ENCODE measurements at regions not wholly inside any gene's neighbourhood (a gene's known extent, or its start where the extent isn't known, plus 50 kb on each side); places are given as distances from the start of the nearest gene placed in this dataset.
A peak's percentile ranks its signal among the peaks of the same experiment; 100 is the strongest.

- no peak overlapping the region for H3K4me3 ChIP-seq (replicated peaks in 1 of 4; ENCODE audit: control extremely low read depth in 1 of 4, insufficient read depth in 1 of 4, low read depth in 3 of 4, low read length in 4 of 4)
- H3K36me3 ChIP-seq (ENCODE audit: control insufficient read depth, insufficient read depth, low read length): no peaks in the 10 kb centered on the region
- H4K20me1 ChIP-seq (ENCODE audit: control insufficient read depth, extremely low read depth, insufficient read depth, low read length): no peaks in the 10 kb centered on the region
- H3K9me3 ChIP-seq (ENCODE audit: control insufficient read depth, insufficient read depth, low read depth, low read length): no peaks in the 10 kb centered on the region
- TF ChIP-seq EZH2 (IDR thresholded peaks at IDR 0.05; ENCODE audit: low read length, missing control alignments): no peak
- H3K27ac ChIP-seq (ENCODE audit: insufficient read depth, low read length): no peak overlapping the region
- H3K9ac ChIP-seq (ENCODE audit: insufficient read depth, low read length): no peak overlapping the region
- DNase-seq (ENCODE audit: low read depth in 2 of 2): peak; percentile 25 to 79
- H2AFZ ChIP-seq (ENCODE audit: low read length): no peak overlapping the region
- no peaks in the 10 kb centered on the region for H3K4me1 ChIP-seq (ENCODE audit: control insufficient read depth, extremely low read depth, insufficient read depth, low read length)
- no peaks in the 10 kb centered on the region for H3K79me2 ChIP-seq (ENCODE audit: control insufficient read depth, insufficient read depth, low read length)
- no peak overlapping the region for H3K4me2 ChIP-seq (ENCODE audit: extremely low read depth, insufficient read depth, low read length)
- no peaks in the 10 kb centered on the region for H3K27me3 ChIP-seq (ENCODE audit: control insufficient read depth, insufficient read depth, low read length)
Measured at GRCh38 chr11:23555085-23555484, 694.8 kb upstream of the CCDC179 start.

- H3K9me3 ChIP-seq (ENCODE audit: control insufficient read depth, insufficient read depth, low read depth, low read length): no peaks in the 10 kb centered on the region
- H3K36me3 ChIP-seq (ENCODE audit: control insufficient read depth, insufficient read depth, low read length): no peaks in the 10 kb centered on the region
- H3K79me2 ChIP-seq (ENCODE audit: control insufficient read depth, insufficient read depth, low read length): no peaks in the 10 kb centered on the region
- no peak overlapping the region for H3K4me2 ChIP-seq (ENCODE audit: extremely low read depth, insufficient read depth, low read length)
- H3K27me3 ChIP-seq (ENCODE audit: control insufficient read depth, insufficient read depth, low read length): no peaks in the 10 kb centered on the region
- no peak overlapping the region for H2AFZ ChIP-seq (ENCODE audit: low read length)
- H3K4me3 ChIP-seq (replicated peaks in 1 of 4; ENCODE audit: control extremely low read depth in 1 of 4, insufficient read depth in 1 of 4, low read depth in 3 of 4, low read length in 4 of 4): no peak overlapping the region
- no peaks in the 10 kb centered on the region for H4K20me1 ChIP-seq (ENCODE audit: control insufficient read depth, extremely low read depth, insufficient read depth, low read length)
- DNase-seq (ENCODE audit: low read depth in 2 of 2): no peak
- no peaks in the 10 kb centered on the region for H3K4me1 ChIP-seq (ENCODE audit: control insufficient read depth, extremely low read depth, insufficient read depth, low read length)
- TF ChIP-seq EZH2 (IDR thresholded peaks at IDR 0.05; ENCODE audit: low read length, missing control alignments): no peak
- TF ChIP-seq, protein P1, sequence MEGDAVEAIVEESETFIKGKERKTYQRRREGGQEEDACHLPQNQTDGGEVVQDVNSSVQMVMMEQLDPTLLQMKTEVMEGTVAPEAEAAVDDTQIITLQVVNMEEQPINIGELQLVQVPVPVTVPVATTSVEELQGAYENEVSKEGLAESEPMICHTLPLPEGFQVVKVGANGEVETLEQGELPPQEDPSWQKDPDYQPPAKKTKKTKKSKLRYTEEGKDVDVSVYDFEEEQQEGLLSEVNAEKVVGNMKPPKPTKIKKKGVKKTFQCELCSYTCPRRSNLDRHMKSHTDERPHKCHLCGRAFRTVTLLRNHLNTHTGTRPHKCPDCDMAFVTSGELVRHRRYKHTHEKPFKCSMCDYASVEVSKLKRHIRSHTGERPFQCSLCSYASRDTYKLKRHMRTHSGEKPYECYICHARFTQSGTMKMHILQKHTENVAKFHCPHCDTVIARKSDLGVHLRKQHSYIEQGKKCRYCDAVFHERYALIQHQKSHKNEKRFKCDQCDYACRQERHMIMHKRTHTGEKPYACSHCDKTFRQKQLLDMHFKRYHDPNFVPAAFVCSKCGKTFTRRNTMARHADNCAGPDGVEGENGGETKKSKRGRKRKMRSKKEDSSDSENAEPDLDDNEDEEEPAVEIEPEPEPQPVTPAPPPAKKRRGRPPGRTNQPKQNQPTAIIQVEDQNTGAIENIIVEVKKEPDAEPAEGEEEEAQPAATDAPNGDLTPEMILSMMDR (conservative IDR thresholded peaks at IDR 0.05 in 1 of 2, IDR thresholded peaks at IDR 0.05 in 1 of 2; ENCODE audit: low read depth in 1 of 2, low read length in 2 of 2): no peak
- H3K9ac ChIP-seq (ENCODE audit: insufficient read depth, low read length): no peak overlapping the region
- H3K27ac ChIP-seq (ENCODE audit: insufficient read depth, low read length): no peak overlapping the region
Measured at GRCh38 chr11:23556163-23556750, 696.0 kb upstream of the CCDC179 start.

DNA sequence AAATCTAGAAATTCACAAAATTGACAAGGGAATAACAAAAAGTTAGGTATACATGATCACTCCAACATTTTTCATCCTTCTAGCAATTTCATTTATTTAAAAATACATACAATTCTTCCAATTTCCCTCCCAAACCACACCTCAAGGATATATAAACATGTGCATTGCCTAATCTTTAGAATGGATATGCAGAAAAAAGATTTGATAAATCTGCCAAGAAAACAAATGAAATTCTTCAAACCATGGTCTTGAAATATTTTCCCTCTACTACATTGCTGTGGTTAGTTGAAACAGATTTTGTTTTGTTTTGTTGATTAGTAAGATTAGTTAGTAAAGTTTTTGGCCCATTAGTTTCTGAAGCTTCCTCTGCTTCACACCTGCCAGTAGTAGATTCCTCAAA, 703.3 kb upstream of the CCDC179 start:
- no peak for TF ChIP-seq EZH2 (IDR thresholded peaks at IDR 0.05; ENCODE audit: low read length, missing control alignments)
- TF ChIP-seq, protein P1 (conservative IDR thresholded peaks at IDR 0.05 in 1 of 2, IDR thresholded peaks at IDR 0.05 in 1 of 2; ENCODE audit: low read depth in 1 of 2, low read length in 2 of 2): no peak
- Histone ChIP-seq H3K27me3 (ENCODE audit: control insufficient read depth, insufficient read depth, low read length) (no peaks in the 10 kb centered on the region), H3K36me3 (ENCODE audit: control insufficient read depth, insufficient read depth, low read length) (no peaks in the 10 kb centered on the region), H3K27ac (ENCODE audit: insufficient read depth, low read length) (no peak overlapping the region), H3K79me2 (ENCODE audit: control insufficient read depth, insufficient read depth, low read length) (no peaks in the 10 kb centered on the region), H3K4me2 (ENCODE audit: extremely low read depth, insufficient read depth, low read length) (no peak overlapping the region), H2AFZ (ENCODE audit: low read length) (no peak overlapping the region), H3K4me1 (ENCODE audit: control insufficient read depth, extremely low read depth, insufficient read depth, low read length) (no peaks in the 10 kb centered on the region), H3K9me3 (ENCODE audit: control insufficient read depth, insufficient read depth, low read depth, low read length) (no peaks in the 10 kb centered on the region), H4K20me1 (ENCODE audit: control insufficient read depth, extremely low read depth, insufficient read depth, low read length) (no peaks in the 10 kb centered on the region), H3K9ac (ENCODE audit: insufficient read depth, low read length) (no peak overlapping the region), H3K4me3 (replicated peaks in 1 of 4; ENCODE audit: control extremely low read depth in 1 of 4, insufficient read depth in 1 of 4, low read depth in 3 of 4, low read length in 4 of 4) (no peak overlapping the region)
- peak in 1 of 2 donors; percentile 40 for DNase-seq (ENCODE audit: low read depth in 2 of 2)
